Breast epithelium (tissue), 4 donors: ENCODE measurements at regions not wholly inside any gene's neighbourhood (a gene's known extent, or its start where the extent isn't known, plus 50 kb on each side); places are given as distances from the start of the nearest gene placed in this dataset.

Source experiments
- DNase-seq, 2 donors: peaks; one replicate each; pipeline ENCODE4 v3.0.0-alpha.2; 2019; ENCODE audit warnings: low spot score in 2 of 2
- H3K27ac ChIP-seq, 2 donors: fragments of 200-600 bp; sonication (generic) in 1 of 2; one replicate each; pipeline ENCODE4 v1.5.1; 2016 to 2019; ENCODE audit warnings: mild to moderate bottlenecking in 1 of 2
- H3K27me3 ChIP-seq, 2 donors: fragments of 200-600 bp; sonication (generic) in 1 of 2; one replicate each; pipeline versions ENCODE4 v1.5.1 to v1.6.0; 2017 to 2019; ENCODE audit warnings: control low read depth in 1 of 2, mild to moderate bottlenecking in 1 of 2
- H3K36me3 ChIP-seq: fragments of 200-600 bp; one replicate; pipeline ENCODE4 v1.5.1; 2019
- H3K4me1 ChIP-seq, 2 donors: fragments of 200-600 bp; sonication (generic); one replicate each; pipeline ENCODE4 v1.5.1; 2016 to 2019; ENCODE audit warnings: control low read depth in 1 of 2
- H3K4me3 ChIP-seq, 3 donors: fragments of 200-600 bp; sonication (generic); 1 replicate in 2 of 3; 2 replicates in 1 of 3; pipeline ENCODE4 v1.5.1; 2016 to 2019; ENCODE audit warnings: mild to moderate bottlenecking in 3 of 3, moderate library complexity in 2 of 3
- H3K9me3 ChIP-seq, 2 donors: fragments of 200-600 bp; sonication (generic) in 1 of 2; one replicate each; pipeline ENCODE4 v1.5.1; 2016 to 2019; ENCODE audit warnings: control low read depth in 1 of 2
- POLR2A ChIP-seq: fragments of 450-650 bp; IDR thresholded peaks from one replicate; pipeline ENCODE4 v1.6.1; 2016; ENCODE audit warnings: antibody characterized with exemption, mild to moderate bottlenecking, moderate library complexity
- POLR2AphosphoS5 ChIP-seq, 3 donors: sonication (generic); formaldehyde crosslinking; IDR thresholded peaks; one replicate each; pipeline ENCODE4 v1.6.1; 2017; ENCODE audit warnings: antibody characterized with exemption in 3 of 3
- intact Hi-C: fragments of 100-400 bp; cut with DNase I; formaldehyde crosslinking; loops from one replicate; pipeline ENCODE4 v1.15.1; 2023; ENCODE audit warnings: low total_unique reads
- TF ChIP-seq, protein P1 (sequence below), 3 donors: fragments of 450-650 bp; IDR thresholded peaks; one replicate each; pipeline ENCODE4 v1.5.1; 2016 to 2017; ENCODE audit warnings: antibody characterized with exemption in 3 of 3, mild to moderate bottlenecking in 3 of 3, moderate library complexity in 3 of 3

DNA sequence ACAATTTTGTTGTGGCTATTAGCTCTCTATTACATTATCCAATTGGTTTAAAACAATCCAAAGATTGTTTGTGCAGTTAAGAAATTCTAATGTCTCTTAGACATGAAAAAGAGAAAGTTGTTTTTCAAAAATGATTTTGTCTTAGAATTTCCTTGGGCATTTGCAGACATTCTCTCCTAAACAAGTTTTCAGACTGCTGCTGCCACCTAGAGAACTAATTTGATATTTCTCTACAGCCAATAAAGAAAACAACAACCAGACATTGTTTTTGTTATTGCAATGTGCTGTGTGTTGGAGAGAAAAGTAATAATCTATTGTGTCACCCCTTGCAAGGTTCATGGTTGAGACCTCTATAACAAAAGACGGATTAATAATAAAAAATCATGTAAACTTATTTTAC lies 119.0 kb upstream of the SYT4 start:
- no peak overlapping the region for H3K4me3 ChIP-seq
- no peak for TF ChIP-seq POLR2AphosphoS5 (IDR thresholded peaks at IDR 0.05)
- TF ChIP-seq, protein P1, sequence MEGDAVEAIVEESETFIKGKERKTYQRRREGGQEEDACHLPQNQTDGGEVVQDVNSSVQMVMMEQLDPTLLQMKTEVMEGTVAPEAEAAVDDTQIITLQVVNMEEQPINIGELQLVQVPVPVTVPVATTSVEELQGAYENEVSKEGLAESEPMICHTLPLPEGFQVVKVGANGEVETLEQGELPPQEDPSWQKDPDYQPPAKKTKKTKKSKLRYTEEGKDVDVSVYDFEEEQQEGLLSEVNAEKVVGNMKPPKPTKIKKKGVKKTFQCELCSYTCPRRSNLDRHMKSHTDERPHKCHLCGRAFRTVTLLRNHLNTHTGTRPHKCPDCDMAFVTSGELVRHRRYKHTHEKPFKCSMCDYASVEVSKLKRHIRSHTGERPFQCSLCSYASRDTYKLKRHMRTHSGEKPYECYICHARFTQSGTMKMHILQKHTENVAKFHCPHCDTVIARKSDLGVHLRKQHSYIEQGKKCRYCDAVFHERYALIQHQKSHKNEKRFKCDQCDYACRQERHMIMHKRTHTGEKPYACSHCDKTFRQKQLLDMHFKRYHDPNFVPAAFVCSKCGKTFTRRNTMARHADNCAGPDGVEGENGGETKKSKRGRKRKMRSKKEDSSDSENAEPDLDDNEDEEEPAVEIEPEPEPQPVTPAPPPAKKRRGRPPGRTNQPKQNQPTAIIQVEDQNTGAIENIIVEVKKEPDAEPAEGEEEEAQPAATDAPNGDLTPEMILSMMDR (IDR thresholded peaks at IDR 0.05): peak in 1 of 3 donors; percentile 28
- no peak for TF ChIP-seq POLR2A
- no peaks in the 10 kb centered on the region for H3K4me1 ChIP-seq
- H3K27ac ChIP-seq: no peak overlapping the region
- H3K9me3 ChIP-seq: no peaks in the 10 kb centered on the region
- DNase-seq: no peak
- intact Hi-C loops: no loop called here
- H3K36me3 ChIP-seq: no peaks in the 10 kb centered on the region
- no peaks in the 10 kb centered on the region for H3K27me3 ChIP-seq

DNA sequence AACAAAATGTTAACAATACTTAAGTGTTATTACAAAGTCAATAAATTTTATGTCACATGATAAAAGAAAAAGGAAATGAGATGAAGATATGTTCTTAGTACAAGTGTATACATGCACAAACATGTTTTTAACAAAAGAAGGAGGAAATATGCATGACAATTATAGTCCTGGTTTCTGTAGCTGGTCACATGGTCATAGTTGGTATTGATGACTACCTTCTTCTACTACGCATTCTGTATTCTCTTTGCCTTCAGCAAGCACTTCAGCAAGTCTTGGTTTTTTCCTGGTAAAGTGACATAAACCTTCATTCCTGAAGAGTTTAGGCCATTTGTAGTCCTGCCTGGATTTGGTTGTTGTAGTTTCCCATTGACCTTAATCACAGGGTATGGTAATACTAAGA lies 121.3 kb upstream of the SYT4 start:
- Histone ChIP-seq H3K4me1 (no peaks in the 10 kb centered on the region), H3K36me3 (no peaks in the 10 kb centered on the region), H3K27me3 (no peaks in the 10 kb centered on the region), H3K27ac (no peak overlapping the region), H3K9me3 (no peaks in the 10 kb centered on the region), H3K4me3 (no peak overlapping the region)
- no peak for DNase-seq
- intact Hi-C loops: no loop called here
- TF ChIP-seq, protein P1 (IDR thresholded peaks at IDR 0.05): no peak
- TF ChIP-seq POLR2A (no peak), POLR2AphosphoS5 (IDR thresholded peaks at IDR 0.05) (no peak)

DNA sequence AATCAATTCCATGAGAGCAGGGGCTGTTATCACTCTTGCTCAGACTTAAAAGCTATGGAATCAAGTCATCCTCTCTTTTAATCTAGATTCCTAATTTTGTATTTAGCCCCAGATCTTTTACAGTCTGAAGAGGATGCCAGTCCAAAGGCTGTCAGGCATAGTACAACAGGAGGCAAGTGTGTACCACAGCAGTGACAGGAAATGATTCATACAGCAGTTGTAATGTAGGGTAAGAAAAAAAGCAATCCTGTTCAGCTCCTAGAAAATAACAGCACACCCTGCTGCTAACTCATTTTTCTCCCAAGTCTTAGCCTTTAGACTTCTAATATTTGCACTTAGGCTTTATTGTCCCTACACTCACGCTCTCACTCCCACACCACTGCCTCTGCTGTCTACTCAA lies 127.8 kb upstream of the SYT4 start:
- TF ChIP-seq POLR2AphosphoS5 (IDR thresholded peaks at IDR 0.05) (no peak), POLR2A (no peak)
- TF ChIP-seq, protein P1 (IDR thresholded peaks at IDR 0.05): no peak
- Histone ChIP-seq H3K4me1 (no peaks in the 10 kb centered on the region), H3K27me3 (no peaks in the 10 kb centered on the region), H3K36me3 (no peaks in the 10 kb centered on the region), H3K27ac (no peak overlapping the region), H3K9me3 (no peaks in the 10 kb centered on the region), H3K4me3 (no peak overlapping the region)
- DNase-seq: no peak
- intact Hi-C loops: no loop called here

GRCh38 chr18:43414006-43414405 lies 136.7 kb upstream of the SYT4 start:
- TF ChIP-seq POLR2A (no peak), POLR2AphosphoS5 (IDR thresholded peaks at IDR 0.05) (no peak)
- TF ChIP-seq, protein P1 (IDR thresholded peaks at IDR 0.05): no peak
- intact Hi-C loops: no loop called here
- H3K4me3 ChIP-seq: no peak overlapping the region
- no peaks in the 10 kb centered on the region for H3K27me3 ChIP-seq
- H3K36me3 ChIP-seq: no peaks in the 10 kb centered on the region
- H3K9me3 ChIP-seq: no peaks in the 10 kb centered on the region
- no peak for DNase-seq
- no peak overlapping the region for H3K27ac ChIP-seq
- H3K4me1 ChIP-seq: no peaks in the 10 kb centered on the region

GRCh38 chr18:43420091-43420490 lies 142.8 kb upstream of the SYT4 start:
- Histone ChIP-seq H3K27ac (no peak overlapping the region), H3K4me1 (no peaks in the 10 kb centered on the region), H3K9me3 (no peaks in the 10 kb centered on the region), H3K36me3 (no peaks in the 10 kb centered on the region), H3K27me3 (no peaks in the 10 kb centered on the region), H3K4me3 (no peak overlapping the region)
- DNase-seq: no peak
- TF ChIP-seq, protein P1 (IDR thresholded peaks at IDR 0.05): no peak
- no peak for TF ChIP-seq POLR2AphosphoS5 (IDR thresholded peaks at IDR 0.05)
- TF ChIP-seq POLR2A: no peak
- intact Hi-C loops: no loop called here
